GM12872 (cell line): ENCODE measurements at regions not wholly inside any gene's neighbourhood (a gene's known extent, or its start where the extent isn't known, plus 50 kb on each side); places are given as distances from the start of the nearest gene placed in this dataset.

ENCODE experiments used
- TF ChIP-seq, protein P1 (sequence below): IDR thresholded peaks from 3 replicates; pipeline ENCODE4 v1.5.1; 2011; ENCODE audit warnings: low read depth, mild to moderate bottlenecking, low read length, moderate library complexity; ENCODE audit not compliant: insufficient read depth

DNA sequence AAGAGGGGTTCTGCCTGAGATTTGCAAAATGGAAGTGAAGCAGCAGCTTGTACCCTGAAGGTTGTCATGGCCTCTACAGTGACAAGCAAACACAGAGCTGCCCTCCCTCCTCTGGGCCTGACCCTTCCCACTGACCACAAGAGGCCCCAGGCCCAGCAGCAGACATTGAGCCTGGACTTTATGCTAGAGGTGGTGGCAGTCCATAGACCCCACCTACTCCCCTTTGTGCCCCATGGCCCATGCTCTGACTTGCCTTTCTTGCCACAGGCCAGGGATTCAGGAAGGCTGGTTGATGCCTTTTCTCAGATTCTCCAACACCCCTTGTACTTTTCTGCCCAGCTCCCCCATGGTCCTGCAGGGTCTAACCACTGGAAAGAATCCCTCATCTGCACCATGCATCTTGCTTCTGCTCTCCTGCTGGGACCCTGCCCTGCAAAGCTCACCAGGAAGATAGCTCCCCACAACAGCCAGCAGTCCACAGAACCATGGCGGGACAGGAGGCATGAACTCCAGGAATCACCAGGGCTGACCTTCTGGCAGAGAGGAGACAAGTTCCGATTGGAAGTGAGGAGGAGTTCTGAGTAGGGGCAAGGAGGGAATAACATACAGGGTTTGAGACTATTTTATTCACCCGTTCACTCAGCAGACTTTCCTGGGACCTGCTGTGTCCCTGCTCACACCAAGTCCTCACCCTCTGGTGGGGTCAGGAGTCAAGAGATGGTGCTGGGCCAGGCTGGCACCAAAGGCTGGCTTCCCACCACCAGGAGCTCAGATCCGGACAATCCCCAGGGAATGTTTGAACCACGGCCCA, 263.8 kb downstream of the SYK start:
- TF ChIP-seq, protein P1, sequence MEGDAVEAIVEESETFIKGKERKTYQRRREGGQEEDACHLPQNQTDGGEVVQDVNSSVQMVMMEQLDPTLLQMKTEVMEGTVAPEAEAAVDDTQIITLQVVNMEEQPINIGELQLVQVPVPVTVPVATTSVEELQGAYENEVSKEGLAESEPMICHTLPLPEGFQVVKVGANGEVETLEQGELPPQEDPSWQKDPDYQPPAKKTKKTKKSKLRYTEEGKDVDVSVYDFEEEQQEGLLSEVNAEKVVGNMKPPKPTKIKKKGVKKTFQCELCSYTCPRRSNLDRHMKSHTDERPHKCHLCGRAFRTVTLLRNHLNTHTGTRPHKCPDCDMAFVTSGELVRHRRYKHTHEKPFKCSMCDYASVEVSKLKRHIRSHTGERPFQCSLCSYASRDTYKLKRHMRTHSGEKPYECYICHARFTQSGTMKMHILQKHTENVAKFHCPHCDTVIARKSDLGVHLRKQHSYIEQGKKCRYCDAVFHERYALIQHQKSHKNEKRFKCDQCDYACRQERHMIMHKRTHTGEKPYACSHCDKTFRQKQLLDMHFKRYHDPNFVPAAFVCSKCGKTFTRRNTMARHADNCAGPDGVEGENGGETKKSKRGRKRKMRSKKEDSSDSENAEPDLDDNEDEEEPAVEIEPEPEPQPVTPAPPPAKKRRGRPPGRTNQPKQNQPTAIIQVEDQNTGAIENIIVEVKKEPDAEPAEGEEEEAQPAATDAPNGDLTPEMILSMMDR: no peak

DNA sequence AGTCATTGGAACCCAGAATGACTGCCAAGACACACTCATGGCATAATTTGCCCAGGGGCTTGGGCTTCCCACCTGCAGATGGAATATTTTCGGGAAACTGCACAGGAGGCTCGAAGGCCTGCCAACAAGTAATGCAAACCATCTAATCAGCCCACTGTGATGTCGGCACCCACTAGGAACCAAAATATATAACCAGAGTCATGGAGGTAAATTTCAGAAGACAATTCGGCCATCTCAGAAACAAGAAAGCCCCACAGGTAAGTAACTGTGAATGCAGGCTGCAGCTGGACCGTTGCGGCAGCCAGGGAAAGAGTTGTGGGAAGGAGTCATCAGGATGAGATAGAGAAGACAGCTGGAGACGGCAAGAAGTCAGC, 264.4 kb downstream of the SYK start:
- TF ChIP-seq, protein P1: no peak

DNA sequence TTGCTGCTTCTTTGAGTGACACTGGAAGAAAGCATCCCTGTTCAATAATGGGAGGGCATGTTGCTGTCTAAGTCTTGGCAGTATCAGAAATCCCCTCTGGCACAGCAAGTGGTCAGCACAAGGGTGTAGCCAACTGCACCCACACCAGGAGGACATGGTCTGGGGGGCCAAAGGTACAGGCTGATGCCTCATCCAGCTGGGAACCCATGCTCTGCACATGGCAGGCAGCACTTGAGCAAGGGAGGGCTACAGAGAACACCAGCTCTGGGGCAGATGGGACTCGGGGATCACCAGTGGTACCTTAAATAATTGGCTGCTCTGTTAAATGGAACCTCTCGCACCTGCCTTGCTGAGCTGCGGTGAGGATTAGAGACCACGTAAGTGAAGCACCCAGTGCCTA, 265.2 kb downstream of the SYK start:
- TF ChIP-seq, protein P1: no peak

DNA sequence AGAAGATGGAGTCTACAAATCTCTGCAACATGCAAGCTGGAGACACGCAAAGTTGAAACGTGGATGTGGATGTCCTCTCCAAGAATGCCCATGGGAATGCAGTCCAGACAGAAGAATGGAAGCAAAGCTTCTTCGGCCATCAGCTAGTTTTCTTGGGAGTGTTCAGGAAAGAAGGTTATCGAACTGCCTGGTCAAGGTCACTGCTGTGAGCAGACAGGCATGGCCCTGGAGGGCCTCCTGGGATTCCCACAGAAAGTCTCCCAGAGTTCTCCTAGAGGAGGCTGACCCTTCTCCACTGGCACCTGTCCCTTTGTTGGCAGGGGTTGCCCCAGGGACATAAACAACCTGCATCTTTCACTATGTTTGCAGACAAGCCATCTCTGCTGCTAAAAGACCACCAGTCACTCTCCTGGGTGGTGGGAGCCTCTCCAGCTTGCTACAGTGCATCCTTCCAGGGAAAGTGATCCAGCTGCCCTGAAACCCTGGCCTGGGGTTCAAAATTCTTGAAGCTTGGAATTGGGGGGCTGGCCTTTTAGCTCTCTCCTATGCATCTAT, 265.8 kb downstream of the SYK start:
- TF ChIP-seq, protein P1: no peak

DNA sequence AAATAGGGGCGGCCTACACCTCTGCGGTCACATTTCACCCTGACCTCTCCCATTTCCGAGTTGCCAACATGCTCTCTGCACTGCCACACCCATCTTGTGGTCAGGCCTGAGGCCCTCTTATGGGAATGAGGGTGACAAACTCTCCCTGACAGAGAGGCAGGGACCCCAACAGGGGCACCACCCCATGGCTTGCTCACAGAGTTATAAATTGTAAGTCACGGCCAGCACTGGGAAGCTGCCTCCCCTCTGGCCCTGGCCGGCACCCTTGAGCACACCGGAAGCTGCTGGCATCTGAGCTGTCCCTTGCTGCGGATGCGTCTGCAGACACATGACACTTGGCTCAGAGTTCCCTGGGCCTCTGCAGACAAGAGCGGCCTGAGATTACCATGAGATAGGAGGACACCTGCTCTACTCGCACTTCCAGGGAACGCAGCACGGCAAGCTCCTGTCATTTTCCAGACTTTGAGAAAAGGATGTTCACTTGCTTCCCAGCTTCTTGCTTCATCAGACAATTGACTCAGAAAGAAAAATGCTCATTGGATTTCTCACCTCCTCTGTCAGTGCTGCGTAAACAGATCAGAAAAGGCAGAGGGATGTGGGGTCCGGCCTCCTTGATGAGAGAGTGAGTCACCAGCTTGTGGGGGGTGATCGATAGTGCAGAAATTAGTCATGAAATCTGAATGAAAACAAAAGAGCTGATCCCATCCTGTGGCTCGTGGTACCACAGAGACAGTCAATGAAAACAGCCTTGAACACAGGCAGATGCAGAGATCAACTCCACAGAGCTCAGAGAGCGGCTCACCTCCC, 269.8 kb downstream of the SYK start:
- TF ChIP-seq, protein P1: no peak

DNA sequence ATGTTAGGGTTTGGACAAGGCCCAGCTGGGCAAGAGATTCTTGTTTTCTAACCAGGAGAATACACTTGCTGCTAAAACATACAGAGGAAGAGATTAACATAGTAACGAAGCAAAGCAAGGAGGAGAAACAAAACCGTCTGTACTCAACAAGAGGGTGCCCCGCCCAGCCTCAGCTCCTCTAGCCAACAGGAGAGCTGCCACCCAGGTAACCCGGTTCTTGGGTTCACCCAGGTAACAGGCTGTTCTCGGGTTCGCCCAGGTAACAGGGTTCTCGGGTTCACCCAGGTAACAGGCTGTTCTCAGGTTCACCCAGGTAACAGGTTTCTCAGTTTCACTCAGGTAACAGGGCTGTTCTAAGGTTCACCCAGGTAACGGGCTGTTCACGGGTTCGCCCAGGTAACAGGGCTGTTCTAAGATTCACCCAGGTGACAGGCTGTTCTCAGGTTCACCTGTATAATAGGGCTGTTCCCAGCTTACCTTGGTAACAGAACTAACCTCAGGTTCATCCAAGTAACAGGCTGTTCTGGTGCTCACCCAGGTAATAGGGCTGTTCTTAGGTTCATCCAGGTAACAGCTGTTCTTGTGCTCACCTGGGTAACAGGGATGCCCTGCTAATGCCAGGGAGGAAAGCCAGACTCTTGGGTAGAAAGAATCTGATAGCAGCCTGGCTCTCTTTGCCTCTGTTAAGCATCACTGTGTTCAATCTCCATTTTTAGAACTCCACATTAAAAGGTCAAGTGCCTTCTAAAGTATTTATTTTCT, 271.6 kb downstream of the SYK start:
- TF ChIP-seq, protein P1: no peak
